SU-DHL-6 (cell line): ENCODE measurements at regions not wholly inside any gene's neighbourhood (a gene's known extent, or its start where the extent isn't known, plus 50 kb on each side); places are given as distances from the start of the nearest gene placed in this dataset.

Experiments
- H2AFZ ChIP-seq: fragments of 200-600 bp; sonication (generic); 2 replicates; pipeline ENCODE4 v1.6.1; 2014; ENCODE audit warnings: low read depth, mild to moderate bottlenecking, moderate library complexity, mixed read lengths, antibody characterized with exemption, low read length; ENCODE audit not compliant: severe bottlenecking
- H3F3A ChIP-seq: fragments of 200-600 bp; shearing (Covaris generic); 2 replicates; pipeline ENCODE4 v1.6.0; 2016; ENCODE audit warnings: antibody characterized with exemption, mild to moderate bottlenecking; ENCODE audit not compliant: insufficient read depth
- H3K27ac ChIP-seq: fragments of 200-600 bp; sonication (generic); 2 replicates; pipeline ENCODE4 v1.5.1; 2016; ENCODE audit warnings: low read depth, mild to moderate bottlenecking, low read length, moderate library complexity, mixed read lengths
- H3K27me3 ChIP-seq: fragments of 200-600 bp; sonication (generic), shearing (Covaris generic); 2 replicates; pipeline ENCODE4 v1.6.0; 2014; ENCODE audit warnings: mild to moderate bottlenecking, low read length
- H3K36me3 ChIP-seq: fragments of 200-600 bp; sonication (generic); 2 replicates; pipeline ENCODE4 v1.6.1; 2014; ENCODE audit warnings: mild to moderate bottlenecking, low read length, mixed read lengths
- H3K4me2 ChIP-seq: fragments of 300-600, 200-600 bp; shearing (Covaris generic), sonication (generic); 2 replicates; pipeline ENCODE4 v1.6.0; 2014; ENCODE audit warnings: low read length, low read depth, mild to moderate bottlenecking; ENCODE audit not compliant: poor library complexity, severe bottlenecking
- H3K4me3 ChIP-seq: fragments of 200-600 bp; sonication (generic); 2 replicates; pipeline ENCODE4 v1.5.1; 2014; ENCODE audit warnings: antibody characterized with exemption, low read length, mild to moderate bottlenecking, mixed read lengths; ENCODE audit not compliant: insufficient read depth, poor library complexity, severe bottlenecking
- H3K79me2 ChIP-seq: fragments of 200-600 bp; sonication (generic); 2 replicates; pipeline ENCODE4 v1.6.1; 2014; ENCODE audit warnings: mild to moderate bottlenecking, low read length, moderate library complexity; ENCODE audit not compliant: insufficient read depth
- H3K9ac ChIP-seq: fragments of 200-600 bp; sonication (generic); 2 replicates; pipeline ENCODE4 v1.7.0; 2014; ENCODE audit warnings: mild to moderate bottlenecking, low read length
- H3K9me2 ChIP-seq: fragments of 200-600 bp; sonication (generic); replicated peaks from 2 replicates; pipeline ENCODE4 v1.6.1; 2014; ENCODE audit warnings: low read length; ENCODE audit not compliant: insufficient read depth
- H3K9me3 ChIP-seq: fragments of 200-600 bp; sonication (generic); 2 replicates; pipeline ENCODE4 v1.6.1; 2014; ENCODE audit warnings: low read length, mixed read lengths; ENCODE audit not compliant: insufficient read depth
- H4K20me1 ChIP-seq: fragments of 200-600 bp; sonication (generic); 2 replicates; pipeline ENCODE4 v1.6.1; 2014; ENCODE audit warnings: low read depth, mild to moderate bottlenecking, antibody characterized with exemption, low read length, moderate library complexity, mixed read lengths
- CTCF ChIP-seq: fragments of 200-600 bp; sonication (generic); IDR thresholded peaks from one replicate; pipeline ENCODE4 v1.5.1; 2017; ENCODE audit warnings: antibody characterized with exemption, mild to moderate bottlenecking, low read length, moderate library complexity; ENCODE audit not compliant: insufficient read depth, poor library complexity, severe bottlenecking
- EZH2phosphoT487 ChIP-seq: fragments of 200-600 bp; sonication (generic), shearing (Covaris generic); conservative IDR thresholded peaks from 2 replicates; pipeline ENCODE4 v1.6.1; 2018; ENCODE audit warnings: mild to moderate bottlenecking, antibody characterized with exemption, low read length, moderate library complexity, mixed read lengths

- Histone ChIP-seq H3F3A (no peaks in the 10 kb centered on the region), H3K79me2 (no peaks in the 10 kb centered on the region), H2AFZ (no peak overlapping the region), H3K36me3 (no peaks in the 10 kb centered on the region), H3K9me3 (no peaks in the 10 kb centered on the region), H4K20me1 (no peaks in the 10 kb centered on the region), H3K9me2 (no peaks in the 10 kb centered on the region), H3K9ac (no peak overlapping the region), H3K27ac (no peak overlapping the region), H3K4me3 (no peak overlapping the region), H3K4me2 (no peak overlapping the region), H3K27me3 (no peaks in the 10 kb centered on the region)
- TF ChIP-seq EZH2phosphoT487 (no peak), CTCF (no peak)
These were observed 66.1 kb downstream of the THNSL1 start for GRCh38 chr10:25082276-25083204.

DNA sequence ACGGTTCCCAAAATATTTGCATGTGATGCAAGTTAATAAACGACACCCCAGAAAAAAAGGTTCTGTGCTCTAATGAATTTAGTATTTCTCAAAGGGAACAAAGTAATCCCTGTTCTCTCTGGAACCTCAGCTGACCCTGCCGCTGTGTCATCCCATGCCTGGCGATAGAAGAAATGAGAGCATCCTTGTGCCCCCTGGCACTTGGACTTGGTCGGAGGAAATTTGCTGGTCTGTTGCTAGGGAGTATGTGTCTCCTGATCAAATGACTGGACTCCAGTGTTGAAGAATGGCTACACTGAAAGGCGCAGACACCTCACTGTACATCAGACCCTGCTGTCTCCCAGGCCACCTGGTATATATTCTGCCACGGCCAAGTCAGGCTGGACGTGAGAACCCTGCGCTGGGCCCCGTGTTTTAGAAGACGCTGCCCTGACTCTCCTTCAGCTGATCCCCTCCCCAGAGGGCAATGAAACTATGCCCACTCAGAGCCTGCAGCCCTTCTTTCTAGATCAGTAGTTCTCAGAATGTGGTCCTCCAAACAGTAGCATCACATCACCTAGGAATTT is 67.2 kb downstream of the THNSL1 start:
- no peaks in the 10 kb centered on the region for H3K9me3 ChIP-seq
- no peak overlapping the region for H3K9ac ChIP-seq
- H3F3A ChIP-seq, result no peaks in the 10 kb centered on the region
- no peak overlapping the region for H3K4me2 ChIP-seq
- no peaks in the 10 kb centered on the region for H3K27me3 ChIP-seq
- H3K36me3 ChIP-seq, result no peaks in the 10 kb centered on the region
- no peaks in the 10 kb centered on the region for H3K79me2 ChIP-seq
- H3K9me2 ChIP-seq, result no peaks in the 10 kb centered on the region
- H4K20me1 ChIP-seq, result no peaks in the 10 kb centered on the region
- no peak overlapping the region for H3K27ac ChIP-seq
- TF ChIP-seq CTCF (no peak), EZH2phosphoT487 (no peak)
- no peak overlapping the region for H3K4me3 ChIP-seq
- no peak overlapping the region for H2AFZ ChIP-seq

DNA sequence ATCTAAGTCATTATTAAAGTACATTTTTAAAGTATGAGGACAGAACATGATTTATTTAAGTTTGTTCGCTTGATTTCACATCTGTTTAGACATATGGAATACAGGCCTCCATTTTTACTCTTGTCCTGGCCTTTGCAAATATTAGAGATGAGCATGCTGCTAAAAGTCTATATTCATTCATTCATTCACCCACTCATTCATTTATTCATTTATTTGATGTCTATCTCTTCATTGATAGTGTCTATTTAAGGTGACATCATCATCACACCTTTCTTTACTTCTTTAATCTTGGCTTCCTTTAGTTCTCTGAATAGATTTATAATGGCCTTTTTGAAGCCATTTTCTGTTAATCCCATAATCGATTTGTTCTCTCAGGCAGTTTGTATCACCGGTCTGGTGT is 68.0 kb downstream of the THNSL1 start:
- Histone ChIP-seq H3K9ac (no peak overlapping the region), H3K9me2 (no peaks in the 10 kb centered on the region)
- TF ChIP-seq CTCF (no peak), EZH2phosphoT487 (no peak)

More for the DNA sequence above, 68.0 kb downstream of the THNSL1 start:
- H2AFZ ChIP-seq, result no peak overlapping the region
- no peaks in the 10 kb centered on the region for H3K79me2 ChIP-seq
- H4K20me1 ChIP-seq, result no peaks in the 10 kb centered on the region
- H3K4me2 ChIP-seq, result no peak overlapping the region
- H3F3A ChIP-seq, result no peaks in the 10 kb centered on the region
- no peak overlapping the region for H3K27ac ChIP-seq
- no peaks in the 10 kb centered on the region for H3K9me3 ChIP-seq
- no peak overlapping the region for H3K4me3 ChIP-seq
- no peaks in the 10 kb centered on the region for H3K27me3 ChIP-seq
- no peaks in the 10 kb centered on the region for H3K36me3 ChIP-seq
